A172 (cell line): ENCODE measurements at regions not wholly inside any gene's neighbourhood (a gene's known extent, or its start where the extent isn't known, plus 50 kb on each side); places are given as distances from the start of the nearest gene placed in this dataset.
A peak's percentile ranks its signal among the peaks of the same experiment; 100 is the strongest.

Experiments used
- DNase-seq: peaks from one replicate; pipeline ENCODE4 v3.0.0-alpha.2; 2015; ENCODE audit warnings: low spot score

GRCh38 chr2:10964052-10964790 is 52.5 kb downstream of the KCNF1 start:
- DNase-seq = no peak

DNA sequence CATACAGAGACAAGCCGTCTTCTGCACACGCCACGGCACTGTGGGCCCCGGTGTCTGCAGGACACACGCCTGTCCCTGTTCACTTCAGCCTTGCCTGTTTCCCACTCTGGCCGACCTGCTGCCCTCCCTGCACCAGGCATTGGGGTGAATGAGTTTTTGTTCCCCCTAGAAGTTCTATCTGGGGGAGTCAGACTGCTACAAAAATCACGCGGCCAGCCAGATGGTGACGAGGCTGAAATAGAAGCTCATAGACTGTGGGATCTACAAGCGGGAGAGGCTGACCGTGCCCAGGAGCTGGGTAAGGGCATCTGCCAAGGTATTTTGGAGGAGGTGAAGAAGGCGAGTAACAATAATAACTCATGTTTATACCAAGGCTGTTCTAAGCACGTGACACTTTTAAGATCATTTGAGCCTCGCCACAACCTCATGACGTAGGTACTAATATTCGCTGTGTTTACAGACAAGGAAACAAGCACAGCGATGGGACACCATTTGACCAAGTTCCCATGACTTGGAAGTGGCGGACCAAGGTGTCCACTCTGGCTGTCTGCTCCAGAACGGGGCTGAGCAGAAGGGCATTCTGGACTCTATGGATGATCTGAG is 53.6 kb downstream of the KCNF1 start:
- DNase-seq = no peak

GRCh38 chr2:10966056-10966455 is 54.3 kb downstream of the KCNF1 start:
- DNase-seq = no peak

DNA sequence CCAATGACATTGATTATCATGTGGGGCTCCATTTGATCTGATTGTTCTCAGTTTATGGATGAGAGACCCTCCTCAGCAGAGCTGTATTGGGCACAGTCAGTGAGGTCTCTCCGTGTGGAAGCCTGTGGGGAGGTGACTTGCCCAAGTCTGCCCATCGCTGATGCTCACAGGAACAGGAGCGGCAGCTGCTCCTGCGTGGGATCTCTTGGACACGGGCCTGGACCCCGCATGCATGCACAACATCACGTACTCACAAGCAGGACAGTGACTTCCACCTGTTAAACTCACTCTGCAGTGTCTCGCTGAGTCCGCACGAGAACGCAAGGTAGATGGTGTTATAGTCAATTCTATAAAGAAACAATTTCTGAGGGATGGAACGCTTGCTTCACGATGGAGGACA is 55.0 kb downstream of the KCNF1 start:
- no peak for DNase-seq

DNA sequence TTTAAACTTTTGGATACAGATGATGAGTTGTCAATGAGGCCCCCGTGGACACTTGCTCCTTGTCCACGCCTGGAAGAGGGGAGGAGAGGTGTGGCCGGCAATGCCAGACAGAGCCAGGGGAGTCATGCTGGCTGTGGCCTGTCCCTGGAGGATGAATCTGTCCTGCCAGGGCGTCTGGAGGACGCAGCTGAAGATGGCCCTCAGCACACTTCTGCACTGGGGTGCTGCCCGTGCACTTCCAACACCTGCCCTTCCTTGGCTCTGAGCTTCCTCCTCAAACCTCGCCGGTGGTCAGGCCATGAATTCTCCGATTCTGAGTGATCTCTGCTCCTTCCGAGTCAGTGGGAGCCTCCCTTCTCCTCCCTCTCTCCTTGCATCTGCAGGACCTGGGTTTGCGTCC is 56.4 kb downstream of the KCNF1 start:
- no peak for DNase-seq

GRCh38 chr2:10970666-10971065 is 58.9 kb downstream of the KCNF1 start:
- no peak for DNase-seq

DNA sequence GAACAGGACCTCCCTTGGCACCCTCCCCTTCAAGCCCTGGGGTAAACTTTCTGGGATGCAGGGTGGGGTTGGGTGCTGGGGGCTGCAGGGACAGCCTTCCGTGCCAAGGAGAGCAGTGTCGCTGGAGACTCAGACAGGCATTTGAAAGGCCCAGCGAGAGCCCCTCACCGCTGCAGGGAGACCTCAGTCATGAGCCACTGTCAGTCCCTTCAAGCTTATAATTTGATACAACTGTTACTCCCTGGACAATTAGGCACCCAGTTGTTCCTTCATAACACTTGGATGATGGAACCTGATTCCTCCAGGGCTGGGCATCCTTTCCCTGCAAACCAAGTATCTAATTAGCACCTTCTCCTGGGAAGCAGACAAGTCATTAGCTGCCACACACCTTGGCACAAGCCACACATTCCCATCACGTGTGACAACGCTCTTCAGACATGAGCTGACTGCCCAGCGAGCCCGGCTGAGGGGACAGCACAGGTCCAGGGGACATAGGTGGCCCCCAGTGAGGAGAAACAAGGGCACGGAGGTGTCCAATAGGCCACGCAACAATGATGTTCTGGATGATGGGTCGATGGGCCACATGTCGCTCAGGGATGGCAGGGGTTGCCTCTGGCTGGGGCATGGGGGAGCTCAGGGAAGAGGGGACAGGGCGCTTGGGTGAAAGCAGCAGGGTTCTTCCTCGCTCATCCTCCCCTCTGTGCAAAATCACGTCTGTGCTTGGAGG is 59.6 kb downstream of the KCNF1 start:
- no peak for DNase-seq

DNA sequence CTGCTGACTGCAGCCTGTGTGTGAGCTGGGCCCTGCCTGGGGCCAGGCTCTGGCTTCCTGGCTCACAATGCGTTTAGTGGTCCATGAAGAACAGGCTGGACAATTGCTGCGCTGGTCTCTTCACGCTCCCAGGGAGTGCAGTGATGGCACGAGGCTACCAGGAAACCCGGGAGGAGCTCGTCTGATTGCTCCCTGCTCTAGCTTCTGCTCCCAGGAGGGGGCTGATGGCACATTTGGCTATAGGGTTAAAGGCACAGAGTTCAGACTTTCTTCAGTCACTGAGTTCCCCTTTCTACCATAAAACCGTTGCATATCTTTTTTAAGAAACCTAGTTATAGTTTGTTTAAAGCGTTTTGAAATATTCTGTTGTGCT is 60.1 kb downstream of the KCNF1 start:
- DNase-seq = no peak

GRCh38 chr2:10972683-10973433 is 61.1 kb downstream of the KCNF1 start:
- DNase-seq = no peak

- no peak for DNase-seq
These were observed 62.0 kb downstream of the KCNF1 start for GRCh38 chr2:10973766-10974165.

GRCh38 chr2:10977003-10977402 is 65.3 kb downstream of the KCNF1 start:
- peak; percentile 18 for DNase-seq

DNA sequence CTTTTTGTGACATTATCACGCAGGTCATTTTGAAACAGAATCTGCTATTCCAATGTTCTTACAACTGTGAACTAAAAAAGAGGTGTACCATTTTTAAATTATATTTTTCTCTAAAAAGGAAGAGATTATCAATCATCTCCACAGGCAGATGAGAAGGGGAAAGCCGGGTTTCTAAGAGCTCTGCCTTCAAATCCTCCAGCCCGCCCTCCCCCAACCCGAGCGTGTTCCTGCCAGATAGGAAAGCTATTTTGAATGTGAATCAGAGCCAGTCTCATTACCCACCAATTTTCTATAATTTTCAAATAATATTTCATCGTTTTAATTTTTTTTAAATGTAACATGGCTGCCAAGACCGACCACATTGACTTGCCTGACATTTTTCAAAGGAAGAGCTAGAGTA is 65.9 kb downstream of the KCNF1 start:
- no peak for DNase-seq

- no peak for DNase-seq
These were observed 66.4 kb downstream of the KCNF1 start for GRCh38 chr2:10978090-10978670.

DNA sequence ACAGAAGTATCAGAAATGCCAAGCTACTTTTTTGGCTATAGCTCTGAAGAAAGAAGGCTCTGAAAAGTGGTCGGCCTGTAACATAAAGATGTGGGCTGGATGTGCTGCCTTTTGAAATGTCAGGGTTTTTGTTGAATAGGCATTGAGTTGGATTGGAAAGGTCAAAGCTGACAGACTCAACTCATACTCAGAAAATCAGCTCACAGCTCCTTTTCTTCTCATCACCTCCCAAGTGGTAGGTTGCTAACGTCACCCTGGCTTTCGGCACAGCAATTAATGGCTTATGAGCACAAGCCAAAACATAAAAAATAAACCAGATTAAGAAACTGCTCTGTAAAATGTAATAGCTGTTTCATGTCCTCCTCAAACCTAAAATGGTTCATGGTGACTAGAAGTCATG is 68.3 kb downstream of the KCNF1 start:
- DNase-seq = no peak

DNA sequence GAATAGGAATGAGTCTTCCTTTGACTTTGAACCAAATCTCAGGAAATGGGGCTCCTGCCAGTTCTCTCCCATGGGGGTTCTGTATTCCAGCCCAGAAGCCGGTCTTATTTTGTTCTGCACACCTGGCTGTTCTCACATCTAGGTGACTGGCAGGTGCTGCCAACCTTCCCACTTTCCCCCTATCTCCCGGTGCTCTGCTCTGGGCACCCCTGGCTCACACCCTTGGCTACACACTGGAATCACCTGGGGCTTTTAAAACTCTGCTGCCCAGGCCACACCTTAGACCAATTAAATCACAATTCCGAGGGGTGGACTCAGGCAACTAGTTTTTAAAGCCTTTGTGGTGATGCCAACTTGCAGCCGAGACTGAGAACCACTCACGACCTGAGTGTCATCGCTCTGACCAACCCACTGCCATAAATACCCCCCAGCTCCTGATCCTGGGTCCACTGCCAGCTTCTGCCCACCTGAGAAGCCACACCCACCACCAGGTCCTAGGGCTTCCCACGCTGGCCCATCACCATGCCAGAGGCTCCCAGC is 69.2 kb downstream of the KCNF1 start:
- DNase-seq = no peak

- no peak for DNase-seq
These were observed 69.7 kb downstream of the KCNF1 start for GRCh38 chr2:10981451-10981850.

GRCh38 chr2:10981941-10982431 is 70.3 kb downstream of the KCNF1 start:
- no peak for DNase-seq

- no peak for DNase-seq
These were observed 71.4 kb downstream of the KCNF1 start for GRCh38 chr2:10982931-10983701.

DNA sequence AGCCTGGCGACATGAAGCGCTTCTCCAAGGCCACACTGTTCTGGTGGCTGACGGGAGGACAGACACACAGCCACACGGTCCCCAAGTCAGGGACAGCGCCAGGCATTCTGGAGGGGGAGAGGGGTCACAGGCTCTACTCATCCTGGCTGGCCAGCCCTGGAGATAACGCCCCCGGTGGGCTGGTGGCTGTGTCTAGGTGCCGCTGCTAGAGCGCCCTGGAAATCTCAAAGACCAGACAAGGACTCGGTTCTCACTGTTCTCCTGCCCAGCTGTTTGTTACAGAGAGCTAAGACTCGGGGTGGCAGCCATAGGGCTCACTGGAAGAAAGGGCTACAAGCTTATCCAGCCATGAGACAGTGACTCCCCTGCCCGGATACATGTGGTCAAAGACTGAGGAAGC is 72.0 kb downstream of the KCNF1 start:
- DNase-seq = no peak

DNA sequence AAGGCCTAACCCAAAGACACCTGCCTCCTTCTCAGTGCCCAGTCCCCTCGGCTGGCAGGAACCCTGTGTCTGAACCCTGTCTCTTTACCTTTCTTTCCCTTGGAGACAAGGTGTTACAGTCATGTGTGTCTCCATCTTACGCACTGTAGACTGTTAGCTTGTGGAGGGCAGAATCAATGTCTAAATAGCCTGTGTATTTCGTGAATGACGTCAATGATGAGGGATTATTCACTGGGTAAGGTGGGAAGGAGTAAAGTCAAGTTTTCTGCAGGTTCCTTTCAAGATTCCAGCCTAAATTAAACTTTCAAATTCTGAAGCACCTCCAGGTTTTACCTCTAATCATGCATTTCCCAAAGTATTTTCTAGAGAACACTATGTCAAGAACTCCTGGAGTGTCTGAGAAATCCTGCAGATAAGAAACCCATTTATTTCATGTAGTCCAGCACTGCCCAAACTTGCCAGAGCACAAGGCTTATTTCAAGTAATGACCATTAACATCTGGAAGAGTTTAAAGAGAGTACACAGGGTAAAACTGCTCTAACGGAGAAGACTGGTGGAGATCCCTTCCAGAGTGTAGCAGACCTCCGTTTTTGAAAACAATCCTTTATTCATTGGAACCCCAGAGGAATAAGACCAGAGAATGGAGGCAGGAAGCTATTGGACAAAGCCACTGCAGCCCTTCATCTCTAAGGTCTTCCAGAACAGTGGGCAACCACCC is 72.8 kb downstream of the KCNF1 start:
- no peak for DNase-seq
